Stimulated activated naive CD8-positive, alpha-beta T cell treated with anti-CD3 and anti-CD28 coated beads, Interleukin-15, Interleukin-2, amounts not matched to agents 100 U/mL and 50 U/mL, for 24 hours (primary cell): ENCODE measurements at regions not wholly inside any gene's neighbourhood (a gene's known extent, or its start where the extent isn't known, plus 50 kb on each side); places are given as distances from the start of the nearest gene placed in this dataset.
"Not testable (repeated sequence)": the region's sequence is repeated elsewhere in the genome, so short reads cannot be mapped to it uniquely, and the experiment has no call there.

Experiments used
- ATAC-seq: fragments of 150-1000 bp; cut with Tn5 transposase; one replicate; pipeline ENCODE4 v1.10.0; 2021
- DNase-seq: peaks from one replicate; pipeline ENCODE4 v3.0.0; 2021

GRCh38 chr5:126677121-126677520 lies 76.4 kb downstream of the PHAX start:
- no peak for ATAC-seq

GRCh38 chr5:126680191-126680817 lies 79.6 kb downstream of the PHAX start:
- ATAC-seq (no peak), DNase-seq (no peak)

More at GRCh38 chr5:126677121-126677520, 76.4 kb downstream of the PHAX start:
- no peak for DNase-seq

DNA sequence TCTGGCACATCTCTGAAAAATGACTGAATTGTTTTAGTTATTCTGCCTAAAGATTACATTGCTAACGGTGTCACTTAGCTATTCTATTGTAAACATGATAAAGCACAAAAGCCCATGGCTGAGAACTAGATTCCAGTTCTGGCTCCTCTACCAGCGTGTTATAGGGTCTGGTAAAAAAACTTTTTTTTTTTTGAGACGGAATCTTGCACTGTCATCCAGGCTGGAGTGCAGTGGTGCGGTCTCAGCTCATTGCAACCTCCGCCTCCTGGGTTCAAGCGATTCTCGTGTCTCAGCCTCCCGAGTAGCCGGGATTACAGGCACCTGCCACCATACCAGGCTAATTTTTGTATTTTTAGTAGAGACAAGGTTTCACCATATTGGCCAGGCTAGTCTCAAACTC lies 80.6 kb downstream of the PHAX start:
- DNase-seq, ATAC-seq: not testable (repeated sequence)

- DNase-seq = no peak
- ATAC-seq = no peak
These were observed 81.2 kb downstream of the PHAX start for GRCh38 chr5:126681970-126682369.

DNA sequence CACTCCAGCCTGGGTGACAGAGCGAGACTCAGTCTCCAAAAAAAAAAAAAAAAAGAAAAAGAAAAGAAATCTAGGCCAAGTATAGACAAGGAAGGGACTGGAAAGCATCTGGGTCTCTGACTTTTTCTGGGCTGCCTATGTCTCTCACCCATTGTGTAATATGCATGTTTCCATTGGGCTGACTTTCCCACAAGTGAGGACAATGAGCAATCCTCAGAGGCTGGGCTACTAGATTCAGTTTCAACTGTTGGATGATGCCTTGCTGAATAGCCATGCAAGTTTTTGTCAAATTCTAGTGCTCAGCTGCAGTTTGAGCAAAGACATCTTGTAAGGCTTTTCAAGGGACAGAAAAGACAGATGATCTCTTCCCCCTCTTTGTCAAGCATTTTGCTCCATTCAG lies 82.1 kb downstream of the PHAX start:
- no peak for DNase-seq
- ATAC-seq = no peak

DNA sequence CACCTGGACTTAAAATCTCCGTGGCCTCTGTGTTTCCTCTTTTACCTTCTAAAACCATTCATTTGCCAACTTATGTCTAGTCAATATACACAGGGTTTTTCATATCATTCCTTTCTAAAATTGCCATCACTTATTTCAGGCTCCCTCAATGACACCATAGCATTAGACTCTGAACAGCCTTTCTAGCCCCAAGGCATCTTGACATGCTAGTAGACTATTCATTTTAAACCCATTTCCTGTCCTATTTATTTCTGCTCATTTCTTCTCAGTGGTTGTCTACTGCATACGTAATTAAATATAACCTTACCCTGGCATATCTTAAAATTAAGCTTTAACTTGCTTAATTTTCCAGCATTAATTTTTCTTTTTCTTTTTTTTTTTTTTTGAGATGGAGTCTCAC lies 83.2 kb downstream of the PHAX start:
- DNase-seq = no peak
- no peak for ATAC-seq

DNA sequence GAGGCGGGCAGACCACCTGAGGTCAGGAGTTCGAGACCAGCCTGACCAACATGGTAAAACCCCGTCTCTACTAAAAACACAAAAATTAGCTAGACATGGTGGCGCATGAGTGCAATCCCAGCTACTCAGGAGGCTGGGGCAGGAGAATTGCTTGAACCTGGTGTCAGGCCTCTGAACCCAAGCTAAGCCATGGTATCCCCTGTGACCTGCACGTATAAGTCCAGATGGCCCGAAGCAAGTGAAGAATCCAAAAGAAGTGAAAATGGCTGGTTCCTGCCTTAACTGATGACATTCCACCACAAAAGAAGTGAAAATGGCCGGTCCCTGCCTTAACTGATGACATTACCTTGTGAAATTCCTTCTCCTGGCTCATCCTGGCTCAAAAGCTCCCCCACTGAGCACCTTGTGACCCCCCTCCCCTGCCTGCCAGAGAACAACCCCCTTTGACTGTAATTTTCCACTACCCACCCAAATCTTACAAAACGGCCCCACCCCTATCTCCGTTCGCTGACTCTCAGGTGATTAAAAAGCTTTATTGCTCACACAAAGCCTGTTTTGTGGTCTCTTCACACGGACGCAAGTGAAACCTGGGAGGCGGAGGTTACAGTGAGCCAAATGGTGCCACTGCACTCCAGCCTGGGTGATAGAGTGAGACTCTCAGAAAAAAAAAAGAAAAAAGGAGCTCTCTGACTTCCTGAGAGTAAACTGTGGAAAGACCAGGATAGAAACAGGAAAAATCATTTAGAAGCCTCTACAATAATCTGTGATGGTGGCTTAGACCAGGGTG lies 84.1 kb downstream of the PHAX start:
- ATAC-seq (peak; percentile 83), DNase-seq (peak; percentile 71)

DNA sequence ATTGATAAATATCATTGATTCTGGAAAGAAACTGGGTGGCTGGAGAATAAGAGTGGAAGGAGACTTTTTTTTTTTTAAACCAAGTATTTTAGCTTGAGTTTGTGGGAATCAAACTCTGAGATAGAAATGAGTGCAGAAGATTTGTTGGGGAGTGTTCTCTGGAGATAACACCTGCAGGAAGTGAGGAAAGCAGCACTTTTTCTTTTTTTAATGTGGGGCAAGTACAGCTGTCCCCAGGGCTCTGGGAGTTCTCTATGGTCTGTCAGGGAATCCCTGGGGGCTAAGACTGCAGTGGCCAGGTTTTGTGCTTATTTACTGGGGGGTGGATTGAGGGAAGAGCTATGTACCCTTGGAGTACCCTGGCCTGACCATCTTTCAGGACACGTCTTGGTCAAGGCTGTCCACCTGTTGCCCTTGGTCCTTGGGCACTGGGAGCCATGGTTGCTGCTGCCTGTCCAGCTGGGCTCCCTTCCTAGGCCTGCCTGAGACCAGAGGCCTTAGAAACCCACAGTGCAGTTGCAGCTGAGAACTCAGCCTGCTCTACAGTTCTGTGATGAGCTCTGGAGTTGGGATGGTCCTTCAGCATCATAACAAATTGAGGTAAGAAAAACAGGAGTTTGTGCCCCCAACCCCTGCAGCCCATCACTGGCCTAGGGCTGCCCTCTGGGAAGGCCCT lies 85.8 kb downstream of the PHAX start:
- DNase-seq = no peak
- ATAC-seq = no peak

DNA sequence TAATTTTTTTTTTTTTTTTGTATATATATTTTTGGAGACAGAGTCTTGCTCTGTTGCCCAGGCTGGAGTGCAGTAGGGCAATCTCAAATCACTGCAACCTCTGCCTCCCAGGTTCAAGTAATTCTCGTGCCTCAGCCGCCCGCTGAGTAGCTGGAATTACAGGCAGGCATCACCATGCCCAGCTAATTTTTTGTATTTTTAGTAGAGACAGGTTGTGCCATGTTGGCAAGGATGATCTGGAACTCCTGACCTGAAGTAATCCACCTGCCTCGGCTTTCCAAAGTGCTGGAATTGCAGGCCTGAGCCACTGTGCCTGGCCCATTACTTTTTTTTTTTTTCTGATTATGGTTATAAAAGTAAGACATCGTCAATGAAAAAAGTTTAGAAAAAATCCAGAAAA lies 84.0 kb upstream of the LMNB1 start:
- DNase-seq (no peak), ATAC-seq (no peak)

DNA sequence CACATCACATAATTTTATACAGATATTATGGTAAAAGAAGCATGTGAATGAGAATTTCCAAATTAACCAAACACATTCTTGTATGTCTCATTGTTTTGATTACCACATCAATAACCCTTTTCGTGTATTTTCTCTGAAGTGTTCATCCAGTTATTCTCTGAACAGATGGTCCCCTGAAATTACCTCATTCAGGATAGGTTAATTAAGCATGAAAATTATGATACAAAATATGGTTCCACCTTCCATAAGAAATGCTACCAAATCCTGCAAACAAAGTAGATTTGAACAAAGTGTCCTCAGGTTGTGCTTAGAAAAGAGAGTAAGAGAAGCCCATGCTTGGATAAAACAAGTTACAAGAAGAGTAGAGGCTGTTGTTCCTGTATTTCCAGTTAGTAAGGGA lies 83.1 kb upstream of the LMNB1 start:
- no peak for ATAC-seq
- no peak for DNase-seq

DNA sequence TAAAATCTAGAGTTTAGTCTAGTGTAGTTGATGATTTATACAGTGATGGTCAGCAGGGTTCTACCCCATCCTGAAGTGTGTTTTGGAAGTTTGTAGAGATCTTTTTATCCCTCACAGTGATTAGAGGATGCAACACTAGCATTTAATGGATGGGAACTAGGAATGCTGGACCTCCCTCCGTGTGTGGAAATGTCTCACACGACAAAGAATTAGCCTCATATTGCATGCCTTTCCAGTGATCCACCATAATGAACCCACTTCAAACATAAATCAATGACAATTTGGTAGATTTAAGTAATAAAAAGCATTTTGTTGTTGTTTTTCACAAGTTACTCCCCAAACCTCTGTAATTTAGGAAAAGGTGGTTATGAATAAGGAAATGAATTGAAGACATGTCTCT lies 82.5 kb upstream of the LMNB1 start:
- no peak for ATAC-seq

GRCh38 chr5:126695091-126695490 lies 81.8 kb upstream of the LMNB1 start:
- DNase-seq = no peak

More for the DNA sequence above, 82.5 kb upstream of the LMNB1 start:
- no peak for DNase-seq

GRCh38 chr5:126707080-126707479 lies 69.9 kb upstream of the LMNB1 start:
- no peak for DNase-seq
- ATAC-seq = no peak

More at GRCh38 chr5:126695091-126695490, 81.8 kb upstream of the LMNB1 start:
- no peak for ATAC-seq

GRCh38 chr5:126715765-126716164 lies 61.2 kb upstream of the LMNB1 start:
- ATAC-seq = no peak
- no peak for DNase-seq

GRCh38 chr5:126716861-126717260 lies 60.1 kb upstream of the LMNB1 start:
- ATAC-seq (no peak), DNase-seq (no peak)

- DNase-seq (no peak), ATAC-seq (no peak)
These were observed 58.6 kb upstream of the LMNB1 start for GRCh38 chr5:126718236-126718868.

DNA sequence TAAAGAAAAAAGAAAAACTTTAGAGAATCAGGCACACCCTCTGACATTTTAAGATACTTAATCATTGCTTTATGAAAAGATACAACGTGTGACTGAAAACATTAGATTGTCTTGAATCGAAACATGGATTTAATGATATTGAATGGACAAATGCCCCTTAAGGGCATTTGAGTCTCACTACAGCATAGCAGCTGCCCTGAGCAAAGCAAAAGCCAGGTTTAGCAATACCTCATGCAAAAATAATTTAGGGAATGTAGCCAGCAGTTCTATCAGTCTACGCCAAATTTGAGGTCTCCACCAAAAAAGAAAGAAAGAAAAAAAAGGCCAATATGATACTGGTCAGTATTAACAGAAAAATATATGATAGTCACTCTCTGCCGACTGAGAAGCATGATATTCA lies 56.6 kb upstream of the LMNB1 start:
- ATAC-seq (no peak), DNase-seq (no peak)

GRCh38 chr5:126723643-126724042 lies 53.3 kb upstream of the LMNB1 start:
- DNase-seq (no peak), ATAC-seq (no peak)
